ENCODE measurements at regions not wholly inside any gene's neighbourhood (a gene's known extent, or its start where the extent isn't known, plus 50 kb on each side); places are given as distances from the start of the nearest gene placed in this dataset.

- no peak for TF ChIP-seq CTCF (tag by site-specific recombination; IDR thresholded peaks at IDR 0.05)
- TF ChIP-seq MYNN (tag by site-specific recombination; IDR thresholded peaks at IDR 0.05; ENCODE audit: borderline replicate concordance): no peak
- no peak for TF ChIP-seq ZNF560 (tag by site-specific recombination; IDR thresholded peaks at IDR 0.05; ENCODE audit: borderline replicate concordance)
- TF ChIP-seq, protein P1, sequence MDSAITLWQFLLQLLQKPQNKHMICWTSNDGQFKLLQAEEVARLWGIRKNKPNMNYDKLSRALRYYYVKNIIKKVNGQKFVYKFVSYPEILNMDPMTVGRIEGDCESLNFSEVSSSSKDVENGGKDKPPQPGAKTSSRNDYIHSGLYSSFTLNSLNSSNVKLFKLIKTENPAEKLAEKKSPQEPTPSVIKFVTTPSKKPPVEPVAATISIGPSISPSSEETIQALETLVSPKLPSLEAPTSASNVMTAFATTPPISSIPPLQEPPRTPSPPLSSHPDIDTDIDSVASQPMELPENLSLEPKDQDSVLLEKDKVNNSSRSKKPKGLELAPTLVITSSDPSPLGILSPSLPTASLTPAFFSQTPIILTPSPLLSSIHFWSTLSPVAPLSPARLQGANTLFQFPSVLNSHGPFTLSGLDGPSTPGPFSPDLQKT (IDR thresholded peaks at IDR 0.05; ENCODE audit: borderline replicate concordance, low read depth, low read length): no peak
- TF ChIP-seq ZNF140 (tag by site-specific recombination; IDR thresholded peaks at IDR 0.05): no peak
- no peak for TF ChIP-seq YY1 (tag by site-specific recombination; IDR thresholded peaks at IDR 0.05)
Observed at GRCh38 chr12:83199069-83199468, 512.4 kb downstream of the TMTC2 start.
